Stomach (tissue), 4 donors: ENCODE measurements at regions not wholly inside any gene's neighbourhood (a gene's known extent, or its start where the extent isn't known, plus 50 kb on each side); places are given as distances from the start of the nearest gene placed in this dataset.

ENCODE experiments used
- EP300 ChIP-seq: sonication (generic); formaldehyde crosslinking; IDR thresholded peaks from one replicate; pipeline ENCODE4 v1.6.1; 2017; ENCODE audit warnings: antibody characterized with exemption
- POLR2A ChIP-seq, 4 donors: fragments of 450-650 bp; IDR thresholded peaks; one replicate each; pipeline ENCODE4 v1.6.1; 2016; ENCODE audit warnings: antibody characterized with exemption in 4 of 4, control low read depth in 2 of 4, mild to moderate bottlenecking in 1 of 4, moderate library complexity in 1 of 4
- POLR2AphosphoS5 ChIP-seq, 3 donors: sonication (generic); formaldehyde crosslinking; IDR thresholded peaks; one replicate each; pipeline ENCODE4 v1.6.1; 2016; ENCODE audit warnings: antibody characterized with exemption in 3 of 3

- TF ChIP-seq EP300 (no peak), POLR2A (IDR thresholded peaks at IDR 0.05) (no peak), POLR2AphosphoS5 (IDR thresholded peaks at IDR 0.05) (no peak)
Observed at GRCh38 chr4:177528620-177529019, 86.4 kb upstream of the AGA start.
